Effector memory CD8-positive, alpha-beta T cell (primary cell): ENCODE measurements at regions not wholly inside any gene's neighbourhood (a gene's known extent, or its start where the extent isn't known, plus 50 kb on each side); places are given as distances from the start of the nearest gene placed in this dataset.

Experiments
- ATAC-seq: fragments of 150-1000 bp; cut with Tn5 transposase; replicated peaks from 2 replicates; pipeline ENCODE4 v1.10.0; 2021; ENCODE audit warnings: mild to moderate bottlenecking, moderate library complexity
- DNase-seq, 3 experiments: peaks; one replicate each; pipeline ENCODE4 v3.0.0; 2021
- H3K27ac Mint-ChIP-seq, 2 donors: one replicate each; pipeline ENCODE4 v1.8.0; 2022; ENCODE audit warnings: mild to moderate bottlenecking in 2 of 2, mixed read lengths in 2 of 2, moderate library complexity in 2 of 2
- H3K27me3 Mint-ChIP-seq, 2 donors: one replicate each; pipeline ENCODE4 v1.8.0; 2022; ENCODE audit warnings: mixed read lengths in 2 of 2
- H3K36me3 Mint-ChIP-seq: one replicate; pipeline ENCODE4 v1.8.0; 2022; ENCODE audit warnings: mild to moderate bottlenecking, moderate library complexity, mixed read lengths; ENCODE audit not compliant: insufficient read depth
- H3K4me1 Mint-ChIP-seq, 2 donors: one replicate each; pipeline ENCODE4 v1.8.0; 2022; ENCODE audit warnings: low read depth in 2 of 2, mixed read lengths in 2 of 2
- H3K4me3 Mint-ChIP-seq, 2 donors: one replicate each; pipeline ENCODE4 v1.8.0; 2022; ENCODE audit warnings: mild to moderate bottlenecking in 2 of 2, mixed read lengths in 2 of 2, moderate library complexity in 2 of 2
- H3K9me3 Mint-ChIP-seq, 2 donors: one replicate each; pipeline ENCODE4 v1.8.0; 2022; ENCODE audit warnings: mixed read lengths in 2 of 2

DNA sequence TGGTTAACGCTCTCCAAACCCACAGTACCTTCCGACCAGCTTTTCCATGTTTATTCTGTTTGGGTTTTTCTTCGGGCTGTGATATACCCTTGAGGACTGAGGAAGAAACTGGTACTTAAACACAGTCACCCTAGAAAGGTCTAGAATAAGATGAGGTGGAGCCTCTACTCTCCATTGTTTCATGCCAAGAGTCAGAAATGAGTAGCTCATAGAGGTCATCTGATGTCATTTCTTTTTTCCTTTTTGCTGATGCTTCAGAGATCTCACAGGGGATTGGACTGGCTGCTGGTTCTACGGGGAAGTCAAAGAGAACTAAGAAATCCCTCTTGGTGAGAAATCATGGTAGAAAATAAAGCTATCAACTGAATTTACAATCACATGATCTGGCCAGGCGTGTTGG, 538.2 kb upstream of the TMEM132C start:
- ATAC-seq, result no peak

DNA sequence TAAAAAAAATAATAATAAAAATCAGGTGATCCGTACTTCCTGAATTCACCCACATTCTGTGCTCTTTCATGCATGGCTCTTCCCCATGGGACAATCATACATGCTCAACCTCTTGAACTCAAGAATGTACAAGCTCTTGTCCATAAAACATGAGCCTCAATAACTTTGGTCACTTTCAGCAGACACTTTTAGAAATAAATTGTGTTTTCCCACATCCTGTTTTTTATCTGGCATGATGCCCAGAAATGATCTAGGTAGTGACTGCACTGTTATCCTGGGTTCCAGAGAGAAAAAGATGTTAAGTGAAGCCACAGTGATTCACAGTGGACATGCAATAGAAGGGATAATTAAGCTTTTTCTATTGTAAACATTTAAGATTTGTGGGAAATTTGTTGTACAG, 537.6 kb upstream of the TMEM132C start:
- H3K4me3 Mint-ChIP-seq, result no peak overlapping the region
- no peak for DNase-seq
- no peak overlapping the region for H3K27ac Mint-ChIP-seq
- H3K36me3 Mint-ChIP-seq, result no peaks in the 10 kb centered on the region
- no peak for ATAC-seq
- H3K9me3 Mint-ChIP-seq, result peaks cover 4 to 11% of the 10 kb centered on the region in 2 donors
- no peaks in the 10 kb centered on the region for H3K27me3 Mint-ChIP-seq
- no peaks in the 10 kb centered on the region for H3K4me1 Mint-ChIP-seq

More for the DNA sequence above, 538.2 kb upstream of the TMEM132C start:
- Mint-ChIP-seq H3K4me1 (no peaks in the 10 kb centered on the region), H3K4me3 (no peak overlapping the region), H3K27ac (no peak overlapping the region), H3K9me3 (peaks cover 6 to 11% of the 10 kb centered on the region in 2 donors), H3K27me3 (no peaks in the 10 kb centered on the region), H3K36me3 (no peaks in the 10 kb centered on the region)
- DNase-seq, result no peak

GRCh38 chr12:127731657-127732056, 535.3 kb upstream of the TMEM132C start:
- Mint-ChIP-seq H3K27ac (no peak overlapping the region), H3K4me3 (no peak overlapping the region), H3K9me3 (peaks cover 4 to 11% of the 10 kb centered on the region in 2 donors), H3K36me3 (no peaks in the 10 kb centered on the region), H3K4me1 (no peaks in the 10 kb centered on the region), H3K27me3 (no peaks in the 10 kb centered on the region)
- DNase-seq (no peak), ATAC-seq (no peak)

- Mint-ChIP-seq H3K27ac (no peak overlapping the region), H3K4me1 (no peaks in the 10 kb centered on the region), H3K27me3 (no peaks in the 10 kb centered on the region), H3K4me3 (no peak overlapping the region), H3K9me3 (peaks cover 6 to 7% of the 10 kb centered on the region in 2 donors), H3K36me3 (peaks cover 3% of the 10 kb centered on the region)
- ATAC-seq (no peak), DNase-seq (no peak)
These were observed 524.7 kb upstream of the TMEM132C start for GRCh38 chr12:127742231-127742630.

DNA sequence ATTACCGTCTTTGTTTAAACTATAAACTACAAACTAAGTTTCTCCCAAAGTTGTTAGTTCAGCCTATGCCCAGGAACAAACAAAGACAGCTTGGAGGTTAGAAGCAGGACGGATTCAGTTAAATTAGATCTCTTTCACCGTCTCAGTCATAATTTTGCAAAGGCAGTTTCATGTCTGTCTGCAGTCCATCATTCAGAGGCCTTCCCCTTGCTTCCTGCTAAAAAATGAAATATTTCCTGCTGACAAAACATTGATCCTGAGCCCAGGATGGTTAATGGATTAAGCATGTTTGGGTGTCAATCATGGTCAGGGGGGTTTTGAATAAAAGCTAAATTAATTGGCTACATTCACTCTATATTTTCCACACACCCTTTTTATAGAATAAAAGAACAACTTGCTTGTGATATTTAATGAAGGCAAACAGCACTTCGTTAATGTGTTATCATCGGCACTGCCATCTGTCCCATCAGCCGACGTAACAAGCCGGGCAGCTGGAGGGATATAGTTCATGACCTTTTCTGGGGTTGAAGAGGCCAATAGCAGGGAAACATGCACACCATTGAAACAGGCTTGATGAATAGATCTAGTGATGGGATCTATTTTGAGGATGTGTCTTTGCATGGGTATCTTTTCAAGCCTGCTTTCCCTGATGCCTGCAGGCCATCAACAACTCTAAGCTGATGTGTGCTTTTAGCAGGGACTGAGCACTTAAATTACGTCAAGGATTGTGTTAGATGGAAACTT, 521.3 kb upstream of the TMEM132C start:
- H3K27me3 Mint-ChIP-seq, result no peaks in the 10 kb centered on the region
- H3K36me3 Mint-ChIP-seq, result no peaks in the 10 kb centered on the region
- ATAC-seq, result no peak
- no peak overlapping the region for H3K4me3 Mint-ChIP-seq
- H3K9me3 Mint-ChIP-seq, result peaks cover 4 to 7% of the 10 kb centered on the region in 2 donors
- no peak overlapping the region for H3K27ac Mint-ChIP-seq
- H3K4me1 Mint-ChIP-seq, result no peaks in the 10 kb centered on the region
- no peak for DNase-seq

DNA sequence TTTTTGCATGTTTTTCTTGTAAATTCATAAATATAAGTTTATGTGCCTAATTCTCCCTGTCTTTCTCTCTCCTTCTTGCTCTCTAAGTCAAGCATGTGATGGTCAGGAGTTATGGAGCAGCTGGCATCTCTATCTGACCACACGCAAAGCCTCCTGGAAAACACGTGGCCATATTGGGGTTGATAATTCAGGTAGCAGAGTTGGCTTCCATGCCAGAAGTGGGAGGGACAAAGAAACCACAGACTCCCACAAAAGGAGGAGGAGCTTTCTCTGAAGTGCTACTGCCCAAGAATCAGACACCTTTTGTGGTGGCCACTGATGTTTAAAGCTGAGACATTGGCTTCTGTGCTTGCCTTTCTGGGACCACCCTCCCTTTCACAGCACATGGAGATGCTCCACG, 517.6 kb upstream of the TMEM132C start:
- no peaks in the 10 kb centered on the region for H3K4me1 Mint-ChIP-seq
- peaks cover 0 to 4% of the 10 kb centered on the region in 2 donors for H3K9me3 Mint-ChIP-seq
- no peak for DNase-seq
- no peak overlapping the region for H3K27ac Mint-ChIP-seq
- H3K4me3 Mint-ChIP-seq, result no peak overlapping the region
- no peaks in the 10 kb centered on the region for H3K36me3 Mint-ChIP-seq
- no peaks in the 10 kb centered on the region for H3K27me3 Mint-ChIP-seq
- ATAC-seq, result no peak

- Mint-ChIP-seq H3K4me1 (no peaks in the 10 kb centered on the region), H3K36me3 (no peaks in the 10 kb centered on the region), H3K27me3 (no peaks in the 10 kb centered on the region), H3K9me3 (peaks cover 0 to 5% of the 10 kb centered on the region in 2 donors), H3K27ac (no peak overlapping the region), H3K4me3 (no peak overlapping the region)
- ATAC-seq (no peak), DNase-seq (no peak)
These were observed 516.7 kb upstream of the TMEM132C start for GRCh38 chr12:127750076-127750840.

DNA sequence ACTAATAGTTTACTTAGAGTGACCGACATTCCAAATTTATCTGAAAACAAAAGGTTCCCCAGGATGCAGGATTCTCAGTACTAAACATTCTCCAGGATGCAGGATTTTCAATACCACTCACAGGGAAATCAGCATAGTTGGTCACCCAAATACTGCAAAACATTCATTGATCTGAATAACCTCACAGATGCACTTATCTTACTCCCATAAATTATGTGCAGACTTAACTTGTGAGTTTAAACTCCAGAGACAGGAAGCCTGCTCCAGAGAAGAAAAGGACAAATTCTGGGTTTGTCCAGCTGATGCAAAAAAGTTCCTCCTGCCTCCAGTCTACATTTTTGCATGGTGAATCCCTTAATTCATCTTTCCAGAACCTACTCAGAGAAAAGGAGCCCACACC, 514.2 kb upstream of the TMEM132C start:
- ATAC-seq (no peak), DNase-seq (no peak)
- Mint-ChIP-seq H3K4me3 (no peak overlapping the region), H3K27me3 (no peaks in the 10 kb centered on the region), H3K4me1 (no peaks in the 10 kb centered on the region), H3K27ac (no peak overlapping the region), H3K36me3 (no peaks in the 10 kb centered on the region), H3K9me3 (peaks cover 0 to 9% of the 10 kb centered on the region in 2 donors)

DNA sequence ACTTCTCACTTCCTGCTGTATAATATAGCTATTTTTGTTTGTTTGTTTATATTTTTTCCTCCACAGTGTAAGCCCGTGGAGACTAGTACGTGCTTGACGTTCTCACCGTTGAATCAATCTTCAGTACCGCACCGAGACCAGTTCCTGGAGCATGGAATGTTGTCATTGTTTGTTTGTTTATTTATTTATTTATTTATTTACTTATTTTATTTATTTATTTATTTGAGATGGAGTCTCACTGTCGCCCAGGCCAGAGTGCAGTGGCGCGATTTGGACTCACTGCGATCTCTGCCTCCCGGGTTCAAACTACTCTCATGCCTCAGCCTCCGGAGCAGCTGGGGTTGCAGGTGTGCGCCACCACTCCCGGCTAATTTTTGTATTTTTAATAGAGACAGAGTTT, 506.6 kb upstream of the TMEM132C start:
- peaks cover 6 to 10% of the 10 kb centered on the region in 2 donors for H3K9me3 Mint-ChIP-seq
- no peaks in the 10 kb centered on the region for H3K4me1 Mint-ChIP-seq
- no peak overlapping the region for H3K27ac Mint-ChIP-seq

DNA sequence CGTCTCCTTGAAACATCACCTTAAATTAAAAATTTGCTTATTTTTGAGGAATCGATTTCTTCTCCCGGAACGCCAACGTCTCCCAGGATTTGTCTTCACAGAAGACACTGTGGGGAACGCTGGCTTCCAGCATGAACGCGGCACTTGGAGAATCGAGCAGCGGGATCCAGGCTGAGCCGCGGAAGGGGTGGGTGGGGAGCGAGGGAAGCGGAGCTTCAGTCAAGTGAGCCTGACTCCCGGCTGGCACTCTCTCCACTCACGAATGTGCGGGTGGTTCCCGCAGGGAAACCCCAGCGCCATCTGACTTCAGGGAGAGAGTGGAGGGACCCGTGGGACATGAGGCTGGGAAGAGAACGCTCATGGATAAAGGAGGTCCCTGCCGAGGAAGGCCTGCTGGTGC, 506.0 kb upstream of the TMEM132C start:
- peaks cover 6 to 10% of the 10 kb centered on the region in 2 donors for H3K9me3 Mint-ChIP-seq
- ATAC-seq, result no peak
- no peak for DNase-seq
- no peaks in the 10 kb centered on the region for H3K4me1 Mint-ChIP-seq
- H3K27ac Mint-ChIP-seq, result no peak overlapping the region
- no peaks in the 10 kb centered on the region for H3K27me3 Mint-ChIP-seq
- H3K4me3 Mint-ChIP-seq, result no peak overlapping the region
- no peaks in the 10 kb centered on the region for H3K36me3 Mint-ChIP-seq

More for the DNA sequence above, 506.6 kb upstream of the TMEM132C start:
- no peak for ATAC-seq
- DNase-seq, result no peak
- Mint-ChIP-seq H3K4me3 (no peak overlapping the region), H3K27me3 (no peaks in the 10 kb centered on the region), H3K36me3 (no peaks in the 10 kb centered on the region)

DNA sequence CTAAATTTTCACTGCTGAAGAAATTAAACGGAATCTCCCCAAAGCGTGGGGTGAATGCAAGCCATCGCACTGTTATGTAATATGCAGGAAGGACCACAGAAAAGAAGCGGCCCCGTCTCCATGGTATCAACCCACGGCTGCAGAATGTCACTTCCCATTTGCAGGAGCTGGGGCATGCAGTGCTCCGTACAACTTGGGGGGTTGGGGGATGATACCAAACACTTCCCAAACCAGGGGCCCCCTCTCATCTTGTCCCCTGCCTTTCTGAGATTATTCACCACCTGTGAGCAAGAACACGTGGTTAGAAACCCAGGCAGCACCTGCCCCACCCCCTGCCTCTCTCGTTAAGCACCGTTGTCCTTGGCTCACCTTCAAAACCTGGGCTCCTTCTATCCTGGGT, 505.1 kb upstream of the TMEM132C start:
- Mint-ChIP-seq H3K27me3 (no peaks in the 10 kb centered on the region), H3K27ac (no peak overlapping the region), H3K9me3 (peaks cover 6 to 8% of the 10 kb centered on the region in 2 donors), H3K4me1 (no peaks in the 10 kb centered on the region), H3K36me3 (no peaks in the 10 kb centered on the region), H3K4me3 (no peak overlapping the region)
- ATAC-seq (no peak), DNase-seq (no peak)

DNA sequence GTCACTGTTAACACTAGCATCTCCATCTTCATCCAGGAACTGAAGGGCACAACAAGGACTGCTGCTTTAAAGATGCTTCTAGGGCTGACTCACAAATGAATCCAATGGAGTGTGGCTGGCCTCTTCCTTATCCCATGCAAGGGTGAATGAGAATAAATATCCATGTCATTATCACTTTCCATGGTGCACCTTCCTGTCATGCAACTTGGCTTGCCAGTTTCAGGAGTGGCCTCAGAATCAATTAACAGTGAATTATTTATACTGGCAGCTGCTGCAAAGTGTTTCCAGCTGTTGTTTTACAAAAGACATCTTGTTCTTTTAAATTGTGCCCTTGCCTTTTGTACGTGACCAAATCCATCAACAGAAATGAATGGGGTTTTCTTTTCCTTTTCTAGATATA, 499.3 kb upstream of the TMEM132C start:
- H3K27me3 Mint-ChIP-seq, result no peaks in the 10 kb centered on the region
- H3K9me3 Mint-ChIP-seq, result peaks cover 6 to 15% of the 10 kb centered on the region in 2 donors
- H3K27ac Mint-ChIP-seq, result no peak overlapping the region
- DNase-seq (no peak), ATAC-seq (no peak)
- H3K36me3 Mint-ChIP-seq, result no peaks in the 10 kb centered on the region
- no peaks in the 10 kb centered on the region for H3K4me1 Mint-ChIP-seq
- H3K4me3 Mint-ChIP-seq, result no peak overlapping the region

DNA sequence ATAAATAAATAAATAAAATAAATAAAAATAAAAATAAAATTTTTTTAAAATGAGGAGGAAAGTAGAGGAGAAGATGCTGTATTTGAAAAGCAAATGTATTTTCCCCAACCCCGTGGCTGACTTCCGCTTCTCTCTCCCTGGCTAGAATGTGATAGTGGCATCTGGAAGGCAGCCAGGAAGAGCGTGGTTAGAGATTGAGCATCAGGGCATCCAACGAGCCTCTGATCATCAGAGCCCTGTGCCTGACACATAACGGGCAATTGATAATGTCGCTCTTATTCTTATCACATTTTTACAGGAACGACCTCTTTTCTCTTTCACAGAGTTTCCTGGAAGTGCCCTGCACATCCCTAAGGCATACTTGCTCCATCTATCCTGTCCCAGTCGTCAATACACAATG, 496.9 kb upstream of the TMEM132C start:
- Mint-ChIP-seq H3K27ac (no peak overlapping the region), H3K4me3 (no peak overlapping the region), H3K4me1 (no peaks in the 10 kb centered on the region), H3K9me3 (peaks cover 0 to 9% of the 10 kb centered on the region in 2 donors), H3K27me3 (no peaks in the 10 kb centered on the region), H3K36me3 (no peaks in the 10 kb centered on the region)
- DNase-seq (no peak), ATAC-seq (no peak)

- Mint-ChIP-seq H3K9me3 (peaks cover 0 to 9% of the 10 kb centered on the region in 2 donors), H3K4me3 (no peak overlapping the region), H3K27me3 (no peaks in the 10 kb centered on the region), H3K36me3 (no peaks in the 10 kb centered on the region), H3K4me1 (no peaks in the 10 kb centered on the region), H3K27ac (no peak overlapping the region)
- DNase-seq, result no peak
- ATAC-seq, result no peak
These were observed 495.4 kb upstream of the TMEM132C start for GRCh38 chr12:127771546-127771945.
